Breast epithelium (tissue), 4 donors: ENCODE measurements at regions not wholly inside any gene's neighbourhood (a gene's known extent, or its start where the extent isn't known, plus 50 kb on each side); places are given as distances from the start of the nearest gene placed in this dataset.

ENCODE experiments used
- DNase-seq, 2 donors: peaks; one replicate each; pipeline ENCODE4 v3.0.0-alpha.2; 2019; ENCODE audit warnings: low spot score in 2 of 2
- H3K27ac ChIP-seq, 2 donors: fragments of 200-600 bp; sonication (generic) in 1 of 2; one replicate each; pipeline ENCODE4 v1.5.1; 2016 to 2019; ENCODE audit warnings: mild to moderate bottlenecking in 1 of 2
- H3K27me3 ChIP-seq, 2 donors: fragments of 200-600 bp; sonication (generic) in 1 of 2; one replicate each; pipeline versions ENCODE4 v1.5.1 to v1.6.0; 2017 to 2019; ENCODE audit warnings: control low read depth in 1 of 2, mild to moderate bottlenecking in 1 of 2
- H3K36me3 ChIP-seq: fragments of 200-600 bp; one replicate; pipeline ENCODE4 v1.5.1; 2019
- H3K4me1 ChIP-seq, 2 donors: fragments of 200-600 bp; sonication (generic); one replicate each; pipeline ENCODE4 v1.5.1; 2016 to 2019; ENCODE audit warnings: control low read depth in 1 of 2
- H3K4me3 ChIP-seq, 3 donors: fragments of 200-600 bp; sonication (generic); 1 replicate in 2 of 3; 2 replicates in 1 of 3; pipeline ENCODE4 v1.5.1; 2016 to 2019; ENCODE audit warnings: mild to moderate bottlenecking in 3 of 3, moderate library complexity in 2 of 3
- H3K9me3 ChIP-seq, 2 donors: fragments of 200-600 bp; sonication (generic) in 1 of 2; one replicate each; pipeline ENCODE4 v1.5.1; 2016 to 2019; ENCODE audit warnings: control low read depth in 1 of 2
- CTCF ChIP-seq, 3 donors: fragments of 450-650 bp; IDR thresholded peaks; one replicate each; pipeline ENCODE4 v1.5.1; 2016 to 2017; ENCODE audit warnings: antibody characterized with exemption in 3 of 3, mild to moderate bottlenecking in 3 of 3, moderate library complexity in 3 of 3
- POLR2A ChIP-seq: fragments of 450-650 bp; IDR thresholded peaks from one replicate; pipeline ENCODE4 v1.6.1; 2016; ENCODE audit warnings: antibody characterized with exemption, mild to moderate bottlenecking, moderate library complexity
- POLR2AphosphoS5 ChIP-seq, 3 donors: sonication (generic); formaldehyde crosslinking; IDR thresholded peaks; one replicate each; pipeline ENCODE4 v1.6.1; 2017; ENCODE audit warnings: antibody characterized with exemption in 3 of 3
- intact Hi-C: fragments of 100-400 bp; cut with DNase I; formaldehyde crosslinking; loops from one replicate; pipeline ENCODE4 v1.15.1; 2023; ENCODE audit warnings: low total_unique reads

GRCh38 chr2:236875906-236876505 is 209.7 kb upstream of the COPS8 start:
- Histone ChIP-seq H3K4me1 (no peaks in the 10 kb centered on the region), H3K27me3 (no peaks in the 10 kb centered on the region), H3K9me3 (no peaks in the 10 kb centered on the region), H3K27ac (peak overlapping the region in 1 of 2 donors; percentile 10), H3K4me3 (no peak overlapping the region), H3K36me3 (no peaks in the 10 kb centered on the region)
- intact Hi-C loops: no loop called here
- no peak for DNase-seq
- TF ChIP-seq CTCF (IDR thresholded peaks at IDR 0.05) (no peak), POLR2AphosphoS5 (IDR thresholded peaks at IDR 0.05) (no peak), POLR2A (no peak)

GRCh38 chr2:236876642-236877041 is 209.0 kb upstream of the COPS8 start:
- TF ChIP-seq POLR2AphosphoS5 (IDR thresholded peaks at IDR 0.05) (no peak), CTCF (IDR thresholded peaks at IDR 0.05) (no peak), POLR2A (no peak)
- no peaks in the 10 kb centered on the region for H3K27me3 ChIP-seq
- no peaks in the 10 kb centered on the region for H3K9me3 ChIP-seq

GRCh38 chr2:236877972-236878371 is 207.7 kb upstream of the COPS8 start:
- Histone ChIP-seq H3K36me3 (no peaks in the 10 kb centered on the region), H3K27me3 (no peaks in the 10 kb centered on the region), H3K27ac (no peak overlapping the region), H3K4me1 (no peaks in the 10 kb centered on the region), H3K4me3 (no peak overlapping the region), H3K9me3 (no peaks in the 10 kb centered on the region)
- TF ChIP-seq POLR2A (no peak), POLR2AphosphoS5 (IDR thresholded peaks at IDR 0.05) (no peak), CTCF (IDR thresholded peaks at IDR 0.05) (no peak)
- no peak for DNase-seq
- intact Hi-C loops: no loop called here

More at GRCh38 chr2:236876642-236877041, 209.0 kb upstream of the COPS8 start:
- no peak for DNase-seq
- intact Hi-C loops: no loop called here
- no peaks in the 10 kb centered on the region for H3K36me3 ChIP-seq
- no peak overlapping the region for H3K27ac ChIP-seq
- no peaks in the 10 kb centered on the region for H3K4me1 ChIP-seq
- no peak overlapping the region for H3K4me3 ChIP-seq

GRCh38 chr2:236879416-236879963 is 206.2 kb upstream of the COPS8 start:
- no peak for DNase-seq
- intact Hi-C loops: no loop called here
- H3K4me1 ChIP-seq: no peaks in the 10 kb centered on the region
- no peak overlapping the region for H3K4me3 ChIP-seq
- no peak overlapping the region for H3K27ac ChIP-seq
- TF ChIP-seq CTCF (IDR thresholded peaks at IDR 0.05) (no peak), POLR2A (no peak), POLR2AphosphoS5 (IDR thresholded peaks at IDR 0.05) (no peak)
- no peaks in the 10 kb centered on the region for H3K36me3 ChIP-seq
- H3K9me3 ChIP-seq: no peaks in the 10 kb centered on the region
- no peaks in the 10 kb centered on the region for H3K27me3 ChIP-seq

- Histone ChIP-seq H3K9me3 (no peaks in the 10 kb centered on the region), H3K4me3 (no peak overlapping the region), H3K36me3 (no peaks in the 10 kb centered on the region), H3K4me1 (no peaks in the 10 kb centered on the region), H3K27ac (no peak overlapping the region), H3K27me3 (no peaks in the 10 kb centered on the region)
- intact Hi-C loops: no loop called here
- no peak for DNase-seq
- TF ChIP-seq CTCF (IDR thresholded peaks at IDR 0.05) (no peak), POLR2A (no peak), POLR2AphosphoS5 (IDR thresholded peaks at IDR 0.05) (no peak)
Observed at GRCh38 chr2:236882074-236882473, 203.6 kb upstream of the COPS8 start.
